ENCODE measurements at regions not wholly inside any gene's neighbourhood (a gene's known extent, or its start where the extent isn't known, plus 50 kb on each side); places are given as distances from the start of the nearest gene placed in this dataset.

GRCh38 chr12:88931598-88931997 lies 351.3 kb upstream of the KITLG start:
- DNase-seq (ENCODE audit: low read depth): no peak
- no peak for TF ChIP-seq CTCF (conservative IDR thresholded peaks at IDR 0.05; ENCODE audit: control insufficient read depth, insufficient read depth, low read depth, low read length)
- no peak overlapping the region for H3K4me3 ChIP-seq (ENCODE audit: control insufficient read depth, low read depth, low read length)

- no peak for TF ChIP-seq CTCF (conservative IDR thresholded peaks at IDR 0.05; ENCODE audit: control insufficient read depth, insufficient read depth, low read depth, low read length)
- peak; percentile 38 for DNase-seq (ENCODE audit: low read depth)
- no peak overlapping the region for H3K4me3 ChIP-seq (ENCODE audit: control insufficient read depth, low read depth, low read length)
Observed at GRCh38 chr12:88925454-88925853, 345.2 kb upstream of the KITLG start.

- no peak for TF ChIP-seq CTCF (conservative IDR thresholded peaks at IDR 0.05; ENCODE audit: control insufficient read depth, insufficient read depth, low read depth, low read length)
- no peak for DNase-seq (ENCODE audit: low read depth)
- no peak overlapping the region for H3K4me3 ChIP-seq (ENCODE audit: control insufficient read depth, low read depth, low read length)
Observed at GRCh38 chr12:88924162-88924561, 343.9 kb upstream of the KITLG start.

GRCh38 chr12:88923631-88924030 lies 343.4 kb upstream of the KITLG start:
- no peak for TF ChIP-seq CTCF (conservative IDR thresholded peaks at IDR 0.05; ENCODE audit: control insufficient read depth, insufficient read depth, low read depth, low read length)
- no peak for DNase-seq (ENCODE audit: low read depth)
- no peak overlapping the region for H3K4me3 ChIP-seq (ENCODE audit: control insufficient read depth, low read depth, low read length)

GRCh38 chr12:88922816-88923215 lies 342.5 kb upstream of the KITLG start:
- TF ChIP-seq CTCF (conservative IDR thresholded peaks at IDR 0.05; ENCODE audit: control insufficient read depth, insufficient read depth, low read depth, low read length): no peak
- no peak overlapping the region for H3K4me3 ChIP-seq (ENCODE audit: control insufficient read depth, low read depth, low read length)
- DNase-seq (ENCODE audit: low read depth): peak; percentile 48

GRCh38 chr12:88921890-88922532 lies 341.7 kb upstream of the KITLG start:
- TF ChIP-seq CTCF (conservative IDR thresholded peaks at IDR 0.05; ENCODE audit: control insufficient read depth, insufficient read depth, low read depth, low read length): no peak
- H3K4me3 ChIP-seq (ENCODE audit: control insufficient read depth, low read depth, low read length): no peak overlapping the region
- DNase-seq (ENCODE audit: low read depth): no peak

GRCh38 chr12:88921434-88921833 lies 341.2 kb upstream of the KITLG start:
- no peak for TF ChIP-seq CTCF (conservative IDR thresholded peaks at IDR 0.05; ENCODE audit: control insufficient read depth, insufficient read depth, low read depth, low read length)
- no peak overlapping the region for H3K4me3 ChIP-seq (ENCODE audit: control insufficient read depth, low read depth, low read length)
- DNase-seq (ENCODE audit: low read depth): no peak

Measured in fibroblast of mammary gland (primary cell).